ENCODE measurements at regions not wholly inside any gene's neighbourhood (a gene's known extent, or its start where the extent isn't known, plus 50 kb on each side); places are given as distances from the start of the nearest gene placed in this dataset.

- TF ChIP-seq CTCF (IDR thresholded peaks at IDR 0.05): no peak
Observed at GRCh38 chr9:32289756-32290155, 94.7 kb upstream of the ACO1 start.

- no peak for TF ChIP-seq CTCF (IDR thresholded peaks at IDR 0.05)
Observed at GRCh38 chr9:32291370-32291769, 93.1 kb upstream of the ACO1 start.

GRCh38 chr9:32292611-32293010 lies 91.8 kb upstream of the ACO1 start:
- TF ChIP-seq CTCF (IDR thresholded peaks at IDR 0.05): no peak

- no peak for TF ChIP-seq CTCF (IDR thresholded peaks at IDR 0.05)
Observed at GRCh38 chr9:32293091-32293490, 91.4 kb upstream of the ACO1 start.

- no peak for TF ChIP-seq CTCF (IDR thresholded peaks at IDR 0.05)
Observed at GRCh38 chr9:32294106-32294505, 90.3 kb upstream of the ACO1 start.

- TF ChIP-seq CTCF (IDR thresholded peaks at IDR 0.05): no peak
Observed at GRCh38 chr9:32300373-32300772, 84.1 kb upstream of the ACO1 start.

GRCh38 chr9:32304495-32304894 lies 79.9 kb upstream of the ACO1 start:
- no peak for TF ChIP-seq CTCF (IDR thresholded peaks at IDR 0.05)

GRCh38 chr9:32306006-32306405 lies 78.4 kb upstream of the ACO1 start:
- no peak for TF ChIP-seq CTCF (IDR thresholded peaks at IDR 0.05)
